GM19438 (cell line): ENCODE measurements at regions not wholly inside any gene's neighbourhood (a gene's known extent, or its start where the extent isn't known, plus 50 kb on each side); places are given as distances from the start of the nearest gene placed in this dataset.

Source experiments
- ATAC-seq: cut with Tn5 transposase; IDR thresholded peaks from one replicate; pipeline ENCODE4 v1.9.1; 2021; ENCODE audit warnings: low read depth; ENCODE audit not compliant: unreplicated experiment

GRCh38 chr13:80284290-80284689, 56.6 kb downstream of the SPRY2 start:
- ATAC-seq: no peak

GRCh38 chr13:80278706-80279105, 62.2 kb downstream of the SPRY2 start:
- no peak for ATAC-seq

GRCh38 chr13:80276371-80277289, 64.3 kb downstream of the SPRY2 start:
- no peak for ATAC-seq

- ATAC-seq: no peak
These were observed 66.3 kb downstream of the SPRY2 start for GRCh38 chr13:80274643-80275042.

- ATAC-seq: no peak
These were observed 67.2 kb downstream of the SPRY2 start for GRCh38 chr13:80273718-80274117.

DNA sequence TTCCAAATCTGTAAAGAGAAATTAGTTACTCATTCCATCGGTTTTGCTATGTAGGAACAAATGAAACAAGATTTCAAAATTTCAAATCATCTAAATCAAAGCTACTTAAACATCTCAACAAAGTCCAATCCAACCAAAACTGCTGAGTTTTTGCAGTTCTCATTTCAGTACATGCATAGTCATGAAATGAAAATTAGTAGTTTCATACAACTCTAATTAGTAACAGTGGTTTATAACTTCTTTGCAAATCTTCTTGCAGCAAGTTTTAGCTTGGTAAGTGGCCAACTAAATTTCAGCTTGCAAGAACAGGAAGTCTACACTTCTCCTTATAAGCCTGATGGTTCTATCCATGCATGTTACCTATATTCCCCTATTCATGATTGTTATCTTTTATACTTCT, 75.6 kb downstream of the SPRY2 start:
- peak; percentile 52 for ATAC-seq

DNA sequence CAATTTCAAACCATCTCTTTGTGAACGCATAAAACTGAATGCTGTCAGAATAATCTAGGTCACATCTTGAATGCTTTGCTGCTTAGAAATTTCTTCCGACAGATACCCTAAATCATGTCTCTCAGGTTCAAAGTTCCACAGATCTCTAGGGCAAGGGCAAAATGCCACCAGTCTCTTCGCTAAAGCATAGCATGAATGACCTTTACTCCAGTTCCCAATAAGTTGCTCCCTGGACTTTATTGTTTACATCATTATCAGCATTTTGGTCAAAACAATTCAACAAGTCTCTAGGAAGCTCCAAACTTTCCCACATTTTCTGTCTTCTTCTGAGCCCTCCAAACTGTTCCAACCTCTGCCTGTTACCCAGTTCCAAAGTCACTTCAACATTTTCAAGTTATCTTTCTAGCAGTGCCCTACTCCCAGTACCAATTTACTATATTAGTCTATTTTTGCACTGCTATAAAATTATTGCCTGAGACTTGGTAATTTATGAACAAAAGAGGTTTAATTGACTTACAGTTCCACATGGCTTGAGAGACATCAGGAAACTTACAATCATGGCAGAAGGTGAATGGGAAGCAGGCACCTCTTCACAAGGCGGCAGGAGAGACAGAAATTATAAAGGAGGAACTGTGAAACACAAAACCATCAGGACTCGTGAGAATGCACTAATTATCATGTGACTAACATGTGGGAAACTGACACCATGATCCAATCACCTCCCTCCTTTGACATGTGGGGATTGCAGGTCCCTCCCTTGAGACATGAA, 77.0 kb downstream of the SPRY2 start:
- ATAC-seq: no peak

DNA sequence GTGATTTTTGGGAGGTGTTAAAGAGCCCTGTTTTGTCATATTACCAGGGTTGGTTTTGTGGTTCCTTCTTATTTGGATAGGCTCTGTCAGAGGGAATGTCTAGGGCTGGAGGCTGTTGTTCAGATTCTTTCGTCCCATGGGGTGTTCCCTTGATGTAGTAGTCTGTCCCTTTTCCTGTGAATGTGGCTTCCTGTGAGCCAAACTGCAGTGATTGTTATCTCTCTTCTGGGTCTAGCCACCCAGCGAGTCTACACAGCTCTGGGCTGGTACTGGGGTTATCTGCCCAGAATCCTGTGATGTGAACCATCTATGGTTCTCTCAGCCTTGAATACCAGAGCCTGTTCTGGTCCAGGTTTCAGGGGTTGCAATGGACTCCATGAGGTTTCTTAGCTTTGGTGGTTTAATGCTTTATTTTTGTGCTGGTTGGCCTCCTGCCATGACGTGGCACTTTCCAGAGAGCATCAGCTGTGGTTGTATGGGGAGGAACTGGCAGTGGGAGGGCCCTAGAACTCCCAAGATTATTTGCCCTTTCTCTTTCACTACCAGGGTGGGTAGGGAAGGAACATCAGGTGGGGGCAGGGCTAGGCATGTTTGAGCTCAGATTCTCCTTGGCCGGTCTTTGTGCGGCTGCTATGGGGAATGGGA, 78.8 kb downstream of the SPRY2 start:
- ATAC-seq: no peak

DNA sequence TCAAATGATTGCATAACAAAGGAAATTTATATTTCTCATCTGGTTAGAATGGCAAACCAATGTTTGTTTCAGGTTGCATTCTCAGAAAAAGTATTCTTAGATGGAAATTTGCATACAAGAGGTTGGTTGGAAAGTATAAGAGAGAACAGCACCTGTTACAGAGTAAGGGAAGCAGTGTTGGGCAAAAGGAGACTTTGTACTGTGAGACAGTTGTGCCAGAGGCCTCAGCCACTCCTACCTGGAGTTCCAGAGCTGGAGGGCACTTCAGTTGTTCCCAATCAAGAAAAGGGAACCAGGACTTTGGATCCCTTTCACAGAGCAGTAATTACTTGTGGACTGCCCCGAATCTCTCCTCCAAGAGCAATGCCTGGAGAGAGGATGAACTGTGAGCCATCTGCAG, 81.8 kb downstream of the SPRY2 start:
- peak; percentile 75 for ATAC-seq

- ATAC-seq: peak; percentile 71
These were observed 84.5 kb downstream of the SPRY2 start for GRCh38 chr13:80256352-80256932.

DNA sequence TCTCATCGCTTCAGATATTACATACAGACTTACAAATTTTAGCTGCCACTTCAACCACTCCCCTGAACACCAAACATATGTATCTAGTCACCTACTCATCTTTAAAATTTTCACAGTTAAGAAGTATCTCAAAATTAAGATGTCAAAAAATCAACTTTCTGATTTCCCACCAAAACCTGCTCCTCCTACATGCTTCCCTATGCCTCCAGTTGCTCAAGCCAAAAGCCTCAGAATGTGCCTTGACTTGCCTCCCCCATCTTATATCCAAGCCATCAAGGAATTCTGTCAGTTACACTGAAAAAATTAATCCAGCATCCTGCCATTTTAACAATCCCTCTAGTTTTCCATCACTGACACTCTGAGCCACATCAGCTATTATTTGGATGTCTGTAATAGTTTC, 85.0 kb downstream of the SPRY2 start:
- no peak for ATAC-seq

DNA sequence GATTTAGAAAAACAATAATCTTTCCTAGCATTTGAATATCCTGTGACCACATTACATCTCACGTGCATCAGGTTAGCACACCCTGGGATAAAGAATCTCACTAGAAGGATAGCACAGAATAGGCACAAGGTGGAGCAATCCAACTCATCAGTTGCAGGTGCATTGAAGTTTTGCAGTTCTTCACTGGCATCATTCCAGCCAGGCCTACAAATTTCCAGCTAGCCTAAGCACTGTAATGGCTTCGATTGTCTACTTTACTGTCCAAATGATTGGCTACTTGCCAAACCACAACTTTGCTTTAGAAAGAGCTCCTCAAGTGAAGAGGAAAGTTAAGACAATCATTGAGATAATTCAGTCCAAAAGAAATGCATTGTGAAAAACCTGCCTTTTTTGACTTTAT, 89.5 kb downstream of the SPRY2 start:
- ATAC-seq: no peak

DNA sequence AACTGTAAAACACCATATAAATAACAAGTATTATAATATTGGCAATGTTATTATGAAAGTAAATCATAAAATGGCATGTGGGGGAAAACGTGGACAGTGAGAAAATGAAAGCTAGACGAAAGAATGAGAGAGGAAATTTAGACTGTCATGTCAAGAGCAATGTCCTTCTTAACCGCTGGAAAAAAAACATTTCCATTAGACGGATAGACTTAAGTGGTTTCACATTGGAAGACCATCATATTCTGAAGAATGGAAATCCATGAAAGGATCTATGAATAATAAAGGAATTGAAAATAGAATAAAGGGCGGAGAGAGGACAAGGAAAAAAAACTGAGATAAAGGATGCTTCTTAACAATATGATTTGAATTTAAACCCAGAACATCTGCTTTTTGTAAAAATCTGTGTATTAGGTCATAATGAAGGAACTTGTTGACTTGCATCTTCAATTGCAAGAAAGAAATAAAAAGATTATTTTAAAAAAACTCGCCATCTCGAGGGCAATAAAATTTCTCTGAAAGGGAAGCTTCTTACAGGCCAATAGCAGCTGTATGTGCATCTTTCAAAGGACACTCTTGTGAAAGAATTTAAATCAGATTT, 90.6 kb downstream of the SPRY2 start:
- no peak for ATAC-seq

GRCh38 chr13:80249516-80250212, 91.3 kb downstream of the SPRY2 start:
- ATAC-seq: no peak

DNA sequence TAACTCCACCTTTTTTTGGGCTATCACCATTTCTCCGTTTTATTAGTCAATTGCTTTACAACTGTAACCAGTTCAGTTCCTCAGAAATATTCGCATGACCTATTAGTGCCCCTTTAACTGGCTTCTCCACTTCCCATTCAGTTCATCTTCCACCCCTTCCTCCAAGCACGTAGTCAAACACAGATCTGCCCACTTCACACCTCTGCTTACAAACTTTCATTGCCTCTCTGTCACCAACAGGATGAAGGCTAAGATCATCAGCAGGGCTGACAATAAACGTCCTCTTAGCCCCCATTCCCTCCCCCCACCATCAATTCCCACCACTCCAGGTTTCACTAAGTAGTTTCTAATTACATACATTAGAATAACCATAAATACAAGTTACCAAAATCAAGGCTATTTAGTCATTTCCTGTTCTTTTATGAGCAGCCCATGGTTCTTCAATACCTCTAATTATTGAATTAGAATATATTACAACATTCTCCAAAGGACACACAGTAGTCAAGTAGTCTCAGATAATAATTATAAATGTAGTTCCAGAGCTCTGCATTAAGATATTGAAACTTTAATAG, 95.7 kb downstream of the SPRY2 start:
- ATAC-seq: no peak

- no peak for ATAC-seq
These were observed 96.4 kb downstream of the SPRY2 start for GRCh38 chr13:80244574-80244973.

- no peak for ATAC-seq
These were observed 98.0 kb downstream of the SPRY2 start for GRCh38 chr13:80242728-80243427.

DNA sequence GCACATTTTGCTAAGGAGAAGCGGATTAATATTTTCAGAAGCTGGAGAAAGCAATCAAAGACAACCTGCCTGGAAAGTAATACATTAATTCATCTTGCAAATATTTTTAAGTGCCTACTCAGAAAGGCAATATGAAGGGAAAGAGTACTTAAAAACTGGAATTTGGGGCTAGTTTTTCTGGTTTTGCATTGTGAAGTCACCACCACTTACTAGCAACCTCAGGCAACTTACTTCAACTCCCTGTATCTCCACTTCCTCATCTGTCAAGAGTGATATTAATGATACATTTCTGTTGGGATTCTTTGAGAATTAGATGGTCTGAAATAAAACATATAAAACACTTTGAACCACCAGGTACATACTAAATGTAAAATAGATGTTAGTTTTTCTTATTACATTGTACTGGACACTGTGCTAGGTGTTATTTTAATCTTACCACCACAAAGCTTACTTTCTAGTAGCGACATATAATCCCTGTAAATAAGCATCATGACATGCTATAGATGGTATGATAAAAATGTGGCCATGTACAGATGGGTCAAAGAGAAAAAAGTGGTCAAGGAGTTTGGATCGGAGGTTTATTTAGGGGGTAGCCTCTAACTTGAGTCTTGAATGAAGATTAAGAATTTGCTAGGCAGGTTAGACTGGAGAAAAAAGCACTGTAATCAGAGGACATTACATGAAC, 101.2 kb downstream of the SPRY2 start:
- no peak for ATAC-seq
